ENCODE measurements at regions not wholly inside any gene's neighbourhood (a gene's known extent, or its start where the extent isn't known, plus 50 kb on each side); places are given as distances from the start of the nearest gene placed in this dataset.
"Not testable (repeated sequence)": the region's sequence is repeated elsewhere in the genome, so short reads cannot be mapped to it uniquely, and the experiment has no call there.

GRCh38 chr15:93920204-93920603 lies 311.2 kb upstream of the MCTP2 start:
- no peak overlapping the region for H2BK15ac ChIP-seq (ENCODE audit: low read depth, low read length)
- no peak overlapping the region for H2BK5ac ChIP-seq (ENCODE audit: low read depth, low read length, poor library complexity, severe bottlenecking)
- no peak for ATAC-seq (ENCODE audit: low read depth)
- H3K9ac ChIP-seq (ENCODE audit: low read depth, low read length) = no peak overlapping the region
- peaks cover 2% of the 10 kb centered on the region; the same call in 1 of the 2 replicates for H3K9me3 ChIP-seq (ENCODE audit: control insufficient read depth, insufficient read depth, low read length)
- no peak overlapping the region for H2BK120ac ChIP-seq (ENCODE audit: low read depth, low read length)
- H2AK5ac ChIP-seq (ENCODE audit: low read depth, low read length) = no peak overlapping the region
- H3K4me3 ChIP-seq (ENCODE audit: insufficient read depth, low read depth, low read length) = no peak overlapping the region
- H4K91ac ChIP-seq (ENCODE audit: insufficient read depth, low read depth, low read length) = no peak overlapping the region
- 49% methylated on average over 2 of the region's 4 CpGs; no CpG with 5 or more reads in 1 of the 2 experiments for WGBS, 2 experiments (ENCODE audit: extremely low coverage in 2 of 2, insufficient read length in 1 of 2)
- dilution Hi-C loops (cut with HindIII; ENCODE audit: low sequenced_read_pairs, unreplicated experiment) (no loop called here), in situ Hi-C loops (cut with MboI; ENCODE audit: low sequenced_read_pairs) (no loop called here), intact Hi-C loops (cut with micrococcal nuclease) (no loop called here)
- no peak for TF ChIP-seq POLR2A (IDR thresholded peaks at IDR 0.05; ENCODE audit: low read depth, low read length)
- TF ChIP-seq CHD1 (IDR thresholded peaks at IDR 0.05; ENCODE audit: low read depth, low read length) = no peak
- no peak for TF ChIP-seq RAD21 (IDR thresholded peaks at IDR 0.05; ENCODE audit: low read length)
- no peak for TF ChIP-seq ELK1 (IDR thresholded peaks at IDR 0.05; ENCODE audit: borderline replicate concordance, low read depth, low read length)
- TF ChIP-seq CEBPB (IDR thresholded peaks at IDR 0.05; ENCODE audit: low read depth, low read length) = no peak
- no peak for TF ChIP-seq RCOR1 (IDR thresholded peaks at IDR 0.05; ENCODE audit: insufficient replicate concordance, low read length)
- no peak for TF ChIP-seq SMC3 (IDR thresholded peaks at IDR 0.05; ENCODE audit: low read depth, low read length)
- TF ChIP-seq USF2 (IDR thresholded peaks at IDR 0.05; ENCODE audit: low read depth, low read length) = no peak
- no peak overlapping the region for H3K14ac ChIP-seq (replicated peaks; ENCODE audit: low read depth, low read length)
- H3K79me1 ChIP-seq (ENCODE audit: low read depth in 1 of 2, low read length in 2 of 2) = no peaks in the 10 kb centered on the region
- no peak overlapping the region for H3K4ac ChIP-seq (ENCODE audit: low read depth, low read length)
- H2AK9ac ChIP-seq (replicated peaks; ENCODE audit: low read depth, low read length, poor library complexity) = no peak overlapping the region
- ChIA-PET CTCF (no interaction called here), POLR2A (ENCODE audit: unreplicated experiment) (no interaction called here)
- H3K27ac ChIP-seq (ENCODE audit: insufficient read depth, low read length) = no peak overlapping the region
- no peak overlapping the region for H3K56ac ChIP-seq (ENCODE audit: extremely low read depth, insufficient read depth, low read length)
- no peak for DNase-seq
- H3K9me1 ChIP-seq (ENCODE audit: insufficient read depth, low read length) = no peaks in the 10 kb centered on the region
- no peak overlapping the region for H2AFZ ChIP-seq (replicated peaks; ENCODE audit: low read length, poor library complexity)
- no peaks in the 10 kb centered on the region for H4K20me1 ChIP-seq (ENCODE audit: insufficient read depth, low read length)
- no peak overlapping the region for H4K8ac ChIP-seq (ENCODE audit: low read depth in 2 of 2, low read length in 2 of 2)
- H3K4me1 ChIP-seq (ENCODE audit: control insufficient read depth, insufficient read depth, low read length) = no peaks in the 10 kb centered on the region
- no peaks in the 10 kb centered on the region for H3K36me3 ChIP-seq (ENCODE audit: control insufficient read depth, insufficient read depth, low read length)
- no peak overlapping the region for H2BK20ac ChIP-seq (ENCODE audit: low read depth, low read length)
- no TSS peak for BruUV-seq (replicated peaks)
- no peak overlapping the region for H3K18ac ChIP-seq (ENCODE audit: low read depth, low read length)
- H3K23ac ChIP-seq (ENCODE audit: low read depth, low read length) = no peak overlapping the region
- H3K4me2 ChIP-seq (ENCODE audit: low read depth, low read length) = no peak overlapping the region
- H3K27me3 ChIP-seq (ENCODE audit: control insufficient read depth, insufficient read depth, low read length) = no peaks in the 10 kb centered on the region
- no peak overlapping the region for H4K5ac ChIP-seq (ENCODE audit: low read depth, low read length)

GRCh38 chr15:93918801-93919200 lies 312.6 kb upstream of the MCTP2 start:
- H2BK5ac ChIP-seq (ENCODE audit: low read depth, low read length, poor library complexity, severe bottlenecking); dilution Hi-C loops (cut with HindIII; ENCODE audit: low sequenced_read_pairs, unreplicated experiment); H3K4me1 ChIP-seq (ENCODE audit: control insufficient read depth, insufficient read depth, low read length); H3K14ac ChIP-seq (replicated peaks; ENCODE audit: low read depth, low read length); H2BK20ac ChIP-seq (ENCODE audit: low read depth, low read length); H4K8ac ChIP-seq (ENCODE audit: low read depth in 2 of 2, low read length in 2 of 2); H4K91ac ChIP-seq (ENCODE audit: insufficient read depth, low read depth, low read length); H2AFZ ChIP-seq (replicated peaks; ENCODE audit: low read length, poor library complexity); ATAC-seq (ENCODE audit: low read depth); H3K4ac ChIP-seq (ENCODE audit: low read depth, low read length); H3K79me1 ChIP-seq (ENCODE audit: low read depth in 1 of 2, low read length in 2 of 2); H4K20me1 ChIP-seq (ENCODE audit: insufficient read depth, low read length); H2AK5ac ChIP-seq (ENCODE audit: low read depth, low read length); H2BK120ac ChIP-seq (ENCODE audit: low read depth, low read length); H3K27me3 ChIP-seq (ENCODE audit: control insufficient read depth, insufficient read depth, low read length); POLR2A ChIA-PET (ENCODE audit: unreplicated experiment); in situ Hi-C loops (cut with MboI; ENCODE audit: low sequenced_read_pairs); BruUV-seq (replicated peaks); H2BK15ac ChIP-seq (ENCODE audit: low read depth, low read length); H3K27ac ChIP-seq (ENCODE audit: insufficient read depth, low read length); CTCF ChIA-PET; H3K9me1 ChIP-seq (ENCODE audit: insufficient read depth, low read length); H3K9me3 ChIP-seq (ENCODE audit: control insufficient read depth, insufficient read depth, low read length); H4K5ac ChIP-seq (ENCODE audit: low read depth, low read length); H3K56ac ChIP-seq (ENCODE audit: extremely low read depth, insufficient read depth, low read length); H3K9ac ChIP-seq (ENCODE audit: low read depth, low read length); H2AK9ac ChIP-seq (replicated peaks; ENCODE audit: low read depth, low read length, poor library complexity); DNase-seq; H3K23ac ChIP-seq (ENCODE audit: low read depth, low read length); H3K36me3 ChIP-seq (ENCODE audit: control insufficient read depth, insufficient read depth, low read length); intact Hi-C loops (cut with micrococcal nuclease); H3K4me3 ChIP-seq (ENCODE audit: insufficient read depth, low read depth, low read length); H3K4me2 ChIP-seq (ENCODE audit: low read depth, low read length); H3K18ac ChIP-seq (ENCODE audit: low read depth, low read length): not testable (repeated sequence)
- WGBS, 2 experiments (ENCODE audit: extremely low coverage in 2 of 2, insufficient read length in 1 of 2) = no CpG with 5 or more reads among the region's 2 CpGs
